HL-60 (cell line): ENCODE measurements at regions not wholly inside any gene's neighbourhood (a gene's known extent, or its start where the extent isn't known, plus 50 kb on each side); places are given as distances from the start of the nearest gene placed in this dataset.

Source experiments
- DNase-seq, 2 experiments: peaks; one replicate each; pipeline ENCODE4 v3.0.0-alpha.2; 2010 to 2020; ENCODE audit warnings: low read depth in 1 of 2, low spot score in 1 of 2
- H3K27ac ChIP-seq: fragments of 250-450 bp; sonication (Bioruptor Pico); replicated peaks from 2 replicates; pipeline ENCODE4 v1.5.1; 2020; ENCODE audit warnings: mild to moderate bottlenecking, moderate library complexity
- H3K27me3 ChIP-seq: fragments of 250-450 bp; sonication (Bioruptor Pico); 2 replicates; pipeline ENCODE4 v1.5.1; 2021; ENCODE audit warnings: mild to moderate bottlenecking, moderate library complexity; ENCODE audit not compliant: insufficient read depth, poor library complexity, severe bottlenecking
- H3K4me3 ChIP-seq: replicated peaks from 2 replicates; pipeline ENCODE4 v1.5.1; 2011; ENCODE audit warnings: mild to moderate bottlenecking, control low read depth, low read length; ENCODE audit not compliant: insufficient read depth
- CTCF ChIP-seq: IDR thresholded peaks from one replicate; pipeline ENCODE4 v1.5.1; 2011; ENCODE audit warnings: low read length, control low read depth, inconsistent platforms; ENCODE audit not compliant: insufficient read depth
- GABPA ChIP-seq: IDR thresholded peaks from 2 replicates; pipeline ENCODE4 v1.6.1; 2012; ENCODE audit warnings: low read depth
- POLR2AphosphoS5 ChIP-seq: IDR thresholded peaks from 2 replicates; pipeline ENCODE4 v1.6.1; 2012; ENCODE audit warnings: low read depth
- SPI1 ChIP-seq: IDR thresholded peaks from 2 replicates; pipeline ENCODE4 v1.6.1; 2012; ENCODE audit warnings: low read depth, mild to moderate bottlenecking, borderline replicate concordance
- TF ChIP-seq, protein P1 (sequence below): IDR thresholded peaks from 2 replicates; pipeline ENCODE4 v1.6.1; 2012; ENCODE audit warnings: low read depth; ENCODE audit not compliant: insufficient replicate concordance

- TF ChIP-seq, protein P1, sequence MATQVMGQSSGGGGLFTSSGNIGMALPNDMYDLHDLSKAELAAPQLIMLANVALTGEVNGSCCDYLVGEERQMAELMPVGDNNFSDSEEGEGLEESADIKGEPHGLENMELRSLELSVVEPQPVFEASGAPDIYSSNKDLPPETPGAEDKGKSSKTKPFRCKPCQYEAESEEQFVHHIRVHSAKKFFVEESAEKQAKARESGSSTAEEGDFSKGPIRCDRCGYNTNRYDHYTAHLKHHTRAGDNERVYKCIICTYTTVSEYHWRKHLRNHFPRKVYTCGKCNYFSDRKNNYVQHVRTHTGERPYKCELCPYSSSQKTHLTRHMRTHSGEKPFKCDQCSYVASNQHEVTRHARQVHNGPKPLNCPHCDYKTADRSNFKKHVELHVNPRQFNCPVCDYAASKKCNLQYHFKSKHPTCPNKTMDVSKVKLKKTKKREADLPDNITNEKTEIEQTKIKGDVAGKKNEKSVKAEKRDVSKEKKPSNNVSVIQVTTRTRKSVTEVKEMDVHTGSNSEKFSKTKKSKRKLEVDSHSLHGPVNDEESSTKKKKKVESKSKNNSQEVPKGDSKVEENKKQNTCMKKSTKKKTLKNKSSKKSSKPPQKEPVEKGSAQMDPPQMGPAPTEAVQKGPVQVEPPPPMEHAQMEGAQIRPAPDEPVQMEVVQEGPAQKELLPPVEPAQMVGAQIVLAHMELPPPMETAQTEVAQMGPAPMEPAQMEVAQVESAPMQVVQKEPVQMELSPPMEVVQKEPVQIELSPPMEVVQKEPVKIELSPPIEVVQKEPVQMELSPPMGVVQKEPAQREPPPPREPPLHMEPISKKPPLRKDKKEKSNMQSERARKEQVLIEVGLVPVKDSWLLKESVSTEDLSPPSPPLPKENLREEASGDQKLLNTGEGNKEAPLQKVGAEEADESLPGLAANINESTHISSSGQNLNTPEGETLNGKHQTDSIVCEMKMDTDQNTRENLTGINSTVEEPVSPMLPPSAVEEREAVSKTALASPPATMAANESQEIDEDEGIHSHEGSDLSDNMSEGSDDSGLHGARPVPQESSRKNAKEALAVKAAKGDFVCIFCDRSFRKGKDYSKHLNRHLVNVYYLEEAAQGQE: no peak
- TF ChIP-seq SPI1: no peak
- TF ChIP-seq POLR2AphosphoS5: no peak
- TF ChIP-seq GABPA: no peak
- no peak for TF ChIP-seq CTCF
- Histone ChIP-seq H3K4me3 (no peak overlapping the region), H3K27me3 (no peaks in the 10 kb centered on the region), H3K27ac (no peak overlapping the region)
- no peak for DNase-seq
These were observed 197.5 kb downstream of the TM9SF2 start for GRCh38 chr13:99698816-99699099.

GRCh38 chr13:99698010-99698815 is 196.9 kb downstream of the TM9SF2 start:
- TF ChIP-seq CTCF (no peak), POLR2AphosphoS5 (no peak), GABPA (no peak), SPI1 (no peak)
- TF ChIP-seq, protein P1: no peak
- Histone ChIP-seq H3K27me3 (no peaks in the 10 kb centered on the region), H3K4me3 (no peak overlapping the region), H3K27ac (no peak overlapping the region)
- no peak for DNase-seq

DNA sequence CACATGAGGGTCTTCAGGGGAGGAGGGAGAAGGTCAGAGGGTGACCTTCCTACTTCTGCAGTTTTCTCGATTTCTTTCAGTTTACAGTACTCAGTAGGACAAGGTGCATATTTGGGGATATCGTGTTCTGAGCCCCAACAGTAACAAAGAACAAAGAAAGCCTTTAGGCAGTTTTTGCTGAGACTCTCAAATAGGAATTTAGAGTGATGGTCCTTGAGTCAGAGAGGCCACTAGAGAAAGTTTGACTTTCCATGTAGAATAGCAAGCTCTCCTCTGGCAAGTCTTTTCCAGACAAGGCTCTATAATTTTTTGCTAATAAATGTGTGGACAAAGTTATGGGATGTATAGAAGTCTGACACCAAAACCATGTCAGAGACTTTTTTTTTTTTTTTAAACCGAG is 194.6 kb downstream of the TM9SF2 start:
- H3K4me3 ChIP-seq: no peak overlapping the region
- TF ChIP-seq POLR2AphosphoS5 (no peak), GABPA (no peak), CTCF (no peak), SPI1 (no peak)
- TF ChIP-seq, protein P1: no peak
- no peak for DNase-seq
- no peaks in the 10 kb centered on the region for H3K27me3 ChIP-seq
- H3K27ac ChIP-seq: no peak overlapping the region
